Mucosa of rectum (tissue), 2 donors: ENCODE measurements at regions not wholly inside any gene's neighbourhood (a gene's known extent, or its start where the extent isn't known, plus 50 kb on each side); places are given as distances from the start of the nearest gene placed in this dataset.
"Not testable (repeated sequence)": the region's sequence is repeated elsewhere in the genome, so short reads cannot be mapped to it uniquely, and the experiment has no call there.

ENCODE experiments used
- H3K27ac ChIP-seq, 2 donors: one replicate each; pipeline ENCODE4 v1.7.0; 2013; ENCODE audit warnings: inconsistent platforms in 2 of 2, low read depth in 2 of 2, low read length in 2 of 2
- H3K27me3 ChIP-seq, 2 donors: one replicate each; pipeline ENCODE4 v1.7.0; 2013; ENCODE audit warnings: low read length in 2 of 2; ENCODE audit not compliant: control insufficient read depth in 2 of 2, insufficient read depth in 2 of 2
- H3K36me3 ChIP-seq, 2 donors: one replicate each; pipeline ENCODE4 v1.7.0; 2013; ENCODE audit warnings: low read length in 2 of 2; ENCODE audit not compliant: control insufficient read depth in 2 of 2, insufficient read depth in 2 of 2
- H3K4me1 ChIP-seq, 2 donors: one replicate each; pipeline ENCODE4 v1.7.0; 2013; ENCODE audit warnings: low read length in 2 of 2, mild to moderate bottlenecking in 1 of 2; ENCODE audit not compliant: control insufficient read depth in 2 of 2, insufficient read depth in 2 of 2
- H3K4me3 ChIP-seq, 2 donors: one replicate each; pipeline ENCODE4 v1.7.0; 2013; ENCODE audit warnings: low read length in 2 of 2
- H3K9ac ChIP-seq, 2 donors: one replicate each; pipeline ENCODE4 v1.7.0; 2013; ENCODE audit warnings: low read length in 2 of 2, low read depth in 1 of 2, mild to moderate bottlenecking in 1 of 2
- H3K9me3 ChIP-seq, 2 donors: one replicate each; pipeline ENCODE4 v1.7.0; 2013; ENCODE audit warnings: low read length in 2 of 2; ENCODE audit not compliant: control insufficient read depth in 2 of 2
- donor health status: healthy.
- donor health status: Normal muscosa, but diverticular disease.

DNA sequence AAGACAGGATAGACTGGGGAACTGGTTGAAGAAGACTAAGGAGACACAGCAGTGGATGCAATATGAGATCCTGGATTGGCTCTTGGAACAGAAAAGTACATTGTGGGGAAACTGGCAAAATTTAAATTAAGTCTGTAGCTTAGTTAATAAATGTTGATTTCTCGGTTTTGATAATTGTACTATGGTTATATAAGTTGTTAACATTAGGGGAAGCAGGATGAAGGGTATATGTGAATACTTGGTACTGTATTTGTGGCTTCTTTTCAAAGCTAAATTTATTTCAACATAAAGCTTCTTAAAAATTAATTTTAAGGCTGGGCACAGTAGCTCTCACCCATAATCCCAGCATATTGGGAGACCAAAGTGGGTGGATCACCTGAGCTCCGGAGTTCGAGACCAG lies 103.8 kb downstream of the TMEM17 start:
- H3K27me3 ChIP-seq: no peaks in the 10 kb centered on the region
- H3K4me1 ChIP-seq: no peaks in the 10 kb centered on the region
- H3K9ac ChIP-seq: no peak overlapping the region
- no peak overlapping the region for H3K4me3 ChIP-seq
- no peak overlapping the region for H3K27ac ChIP-seq
- no peaks in the 10 kb centered on the region for H3K9me3 ChIP-seq
- no peaks in the 10 kb centered on the region for H3K36me3 ChIP-seq

DNA sequence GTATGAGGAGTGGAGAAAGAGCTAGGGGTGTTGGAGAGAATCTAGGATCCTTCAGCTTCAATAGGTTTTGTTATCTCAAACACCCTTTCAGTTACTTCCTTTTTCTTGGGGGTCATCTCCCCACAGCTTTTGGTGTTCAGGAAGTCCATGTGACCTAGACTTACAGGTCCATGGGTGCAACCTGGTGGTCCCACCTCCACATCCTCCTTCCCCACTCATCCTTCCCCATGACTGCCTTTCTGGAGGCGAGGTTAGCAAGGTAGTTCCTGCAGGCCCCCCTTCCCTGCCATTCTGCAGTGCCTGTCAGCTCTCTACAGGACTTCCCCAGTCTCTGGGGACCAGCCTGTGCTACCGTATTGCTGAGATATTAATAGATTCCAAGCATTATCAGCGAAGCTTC lies 107.6 kb downstream of the TMEM17 start:
- no peaks in the 10 kb centered on the region for H3K36me3 ChIP-seq
- no peaks in the 10 kb centered on the region for H3K9me3 ChIP-seq
- H3K27me3 ChIP-seq: no peaks in the 10 kb centered on the region
- no peaks in the 10 kb centered on the region for H3K4me1 ChIP-seq
- no peak overlapping the region for H3K4me3 ChIP-seq
- no peak overlapping the region for H3K9ac ChIP-seq
- H3K27ac ChIP-seq: no peak overlapping the region

DNA sequence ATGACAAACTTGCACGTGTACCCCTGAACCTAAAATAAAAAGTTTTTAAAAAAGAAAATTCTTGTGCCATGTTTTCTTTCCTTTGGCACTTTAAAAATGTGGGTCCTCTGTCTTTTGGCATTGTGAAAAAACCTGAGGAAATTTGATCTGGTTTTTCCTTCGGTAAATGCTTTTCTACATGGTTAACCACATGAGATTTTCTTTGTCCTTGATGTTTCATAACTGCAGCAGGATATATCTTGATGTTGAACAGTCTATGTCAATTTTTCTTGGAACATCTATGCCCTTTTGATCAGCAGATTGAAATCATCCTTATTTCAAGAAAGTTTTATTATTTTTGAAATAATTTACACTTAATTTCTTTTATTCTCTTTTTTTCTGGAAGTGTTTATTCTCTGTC lies 109.1 kb downstream of the TMEM17 start:
- Histone ChIP-seq H3K27me3 (no peaks in the 10 kb centered on the region), H3K36me3 (no peaks in the 10 kb centered on the region), H3K9ac (no peak overlapping the region), H3K4me1 (no peaks in the 10 kb centered on the region), H3K4me3 (no peak overlapping the region), H3K27ac (no peak overlapping the region), H3K9me3 (no peaks in the 10 kb centered on the region)

DNA sequence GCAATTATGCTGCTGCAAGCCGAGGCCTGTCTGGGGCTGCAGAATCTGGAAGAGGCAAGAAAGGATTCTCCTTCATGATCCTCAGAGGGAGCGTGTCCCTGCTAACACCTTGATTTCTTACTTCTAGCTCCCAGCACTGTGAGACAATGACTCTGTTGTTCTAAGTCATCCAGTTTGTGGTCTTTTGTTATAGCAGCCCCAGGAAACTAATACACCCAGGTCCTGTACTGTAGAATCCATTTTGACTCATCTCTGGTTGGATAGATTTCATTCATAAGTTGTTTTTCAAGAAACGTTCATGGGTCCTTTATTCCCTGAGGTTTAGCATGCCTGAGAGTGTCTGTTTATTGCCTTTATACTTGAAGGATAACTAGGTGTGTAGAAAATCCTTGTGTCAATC lies 112.7 kb downstream of the TMEM17 start:
- Histone ChIP-seq H3K4me1 (no peaks in the 10 kb centered on the region), H3K4me3 (no peak overlapping the region), H3K27ac (no peak overlapping the region), H3K9ac (no peak overlapping the region), H3K9me3 (no peaks in the 10 kb centered on the region), H3K27me3 (no peaks in the 10 kb centered on the region), H3K36me3 (no peaks in the 10 kb centered on the region)

DNA sequence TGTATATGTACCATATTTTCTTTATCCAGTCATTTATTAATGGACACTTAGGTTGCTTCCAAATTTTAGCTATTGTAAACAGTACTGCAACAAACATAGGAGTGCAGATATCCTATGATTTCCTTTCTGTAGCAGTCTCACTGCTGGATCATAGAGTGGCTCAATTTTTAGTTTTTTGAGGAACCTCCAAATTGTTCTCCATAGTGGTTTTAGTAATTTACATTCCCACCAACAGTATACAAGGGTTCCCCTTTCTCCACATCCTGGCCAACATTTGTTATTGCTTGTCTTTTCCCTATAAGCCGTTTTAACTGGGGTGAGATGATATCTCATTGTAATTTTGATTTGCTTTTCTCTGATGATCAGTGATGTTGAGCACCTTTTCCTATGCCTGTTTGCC lies 114.3 kb downstream of the TMEM17 start:
- no peak overlapping the region for H3K9ac ChIP-seq

DNA sequence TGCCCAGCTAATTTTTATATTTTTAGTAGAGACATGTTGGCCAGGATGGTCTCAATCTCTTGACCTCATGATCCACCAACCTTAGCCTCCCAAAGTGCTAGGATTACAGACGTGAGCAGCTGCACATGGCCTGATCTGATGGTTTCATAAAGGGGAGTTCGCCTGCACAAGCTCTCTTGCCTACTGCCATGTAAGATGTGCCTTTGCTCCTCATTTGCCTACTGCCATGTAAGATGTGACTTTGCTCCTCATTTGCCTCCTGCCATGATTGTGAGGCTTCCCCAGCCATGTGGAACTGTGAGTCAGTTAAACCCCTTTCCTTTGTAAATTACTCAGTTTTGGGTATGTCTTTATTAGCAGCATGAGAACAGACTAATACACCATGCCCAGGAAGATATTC lies 119.6 kb downstream of the TMEM17 start:
- H3K9ac ChIP-seq, H3K36me3 ChIP-seq, H3K27me3 ChIP-seq, H3K4me3 ChIP-seq, H3K4me1 ChIP-seq, H3K9me3 ChIP-seq, H3K27ac ChIP-seq: not testable (repeated sequence)

More for the DNA sequence above, 114.3 kb downstream of the TMEM17 start:
- H3K9me3 ChIP-seq: no peaks in the 10 kb centered on the region
- H3K36me3 ChIP-seq: no peaks in the 10 kb centered on the region
- no peaks in the 10 kb centered on the region for H3K4me1 ChIP-seq
- no peaks in the 10 kb centered on the region for H3K27me3 ChIP-seq
- no peak overlapping the region for H3K27ac ChIP-seq
- no peak overlapping the region for H3K4me3 ChIP-seq

DNA sequence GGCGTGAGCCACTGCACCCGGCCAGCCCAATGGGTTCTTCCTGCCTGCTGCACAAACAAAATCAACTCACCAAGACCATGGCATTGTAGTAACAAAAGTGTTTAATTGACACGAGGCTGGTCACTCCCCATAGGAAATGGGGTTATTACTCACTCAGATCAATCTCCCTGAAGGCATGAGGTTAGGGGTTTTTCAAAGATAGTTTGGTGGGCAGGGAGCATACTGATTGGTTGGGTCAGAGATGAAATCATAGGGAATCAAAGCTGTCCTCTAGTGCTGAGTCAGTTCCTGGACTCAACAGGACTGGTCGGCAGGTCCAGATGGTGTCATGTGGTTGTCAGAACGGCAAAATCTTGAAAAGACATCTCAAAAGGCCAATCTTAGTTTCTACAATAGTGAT lies 122.1 kb downstream of the TMEM17 start:
- H3K36me3 ChIP-seq: no peaks in the 10 kb centered on the region
- no peaks in the 10 kb centered on the region for H3K9me3 ChIP-seq
- H3K4me3 ChIP-seq: no peak overlapping the region
- H3K9ac ChIP-seq: no peak overlapping the region
- no peak overlapping the region for H3K27ac ChIP-seq
- no peaks in the 10 kb centered on the region for H3K4me1 ChIP-seq
- H3K27me3 ChIP-seq: no peaks in the 10 kb centered on the region

DNA sequence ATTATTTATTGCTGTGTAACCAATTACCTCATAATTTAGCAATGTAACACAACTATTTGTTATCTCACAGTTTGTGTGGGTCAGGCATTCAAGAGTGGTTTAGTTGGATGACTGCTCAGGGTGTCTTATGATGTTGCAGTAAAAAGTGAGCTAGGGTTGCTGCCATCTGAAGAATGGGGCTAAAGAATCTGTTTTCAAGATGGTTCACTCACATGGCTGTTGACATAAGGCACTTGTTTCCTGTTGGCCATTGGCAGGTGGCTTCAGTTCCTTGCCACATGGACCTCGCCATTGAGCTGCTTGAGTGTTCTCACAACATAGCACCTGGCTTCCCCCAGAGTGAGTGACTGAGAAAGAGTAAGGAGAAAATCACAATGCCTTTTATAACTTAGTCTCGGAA lies 123.2 kb downstream of the TMEM17 start:
- Histone ChIP-seq H3K9ac (no peak overlapping the region), H3K27me3 (no peaks in the 10 kb centered on the region), H3K36me3 (no peaks in the 10 kb centered on the region), H3K9me3 (no peaks in the 10 kb centered on the region), H3K4me1 (no peaks in the 10 kb centered on the region), H3K4me3 (no peak overlapping the region), H3K27ac (no peak overlapping the region)

DNA sequence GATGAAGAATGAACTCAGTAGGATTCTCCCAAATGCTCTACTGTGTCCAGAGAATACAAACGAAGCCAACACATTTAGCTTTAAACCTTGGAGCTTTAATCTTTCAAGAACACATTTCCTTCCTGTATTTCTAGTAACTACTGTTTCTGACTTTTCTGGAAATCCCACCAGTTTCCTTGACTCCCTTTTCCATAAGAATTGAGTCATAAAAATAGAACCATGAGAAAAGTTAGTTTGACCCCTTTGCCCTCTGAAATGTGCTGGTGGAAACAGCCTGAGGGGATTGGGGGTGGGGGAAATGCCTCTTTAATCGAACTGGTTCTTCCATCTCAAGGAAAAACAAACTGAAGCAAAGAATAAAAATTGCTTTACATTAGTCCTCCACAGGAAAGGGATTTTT lies 123.9 kb downstream of the TMEM17 start:
- H3K9ac ChIP-seq: no peak overlapping the region
- no peaks in the 10 kb centered on the region for H3K27me3 ChIP-seq
- no peaks in the 10 kb centered on the region for H3K36me3 ChIP-seq
- no peaks in the 10 kb centered on the region for H3K4me1 ChIP-seq
- H3K4me3 ChIP-seq: no peak overlapping the region
- no peak overlapping the region for H3K27ac ChIP-seq
- no peaks in the 10 kb centered on the region for H3K9me3 ChIP-seq

DNA sequence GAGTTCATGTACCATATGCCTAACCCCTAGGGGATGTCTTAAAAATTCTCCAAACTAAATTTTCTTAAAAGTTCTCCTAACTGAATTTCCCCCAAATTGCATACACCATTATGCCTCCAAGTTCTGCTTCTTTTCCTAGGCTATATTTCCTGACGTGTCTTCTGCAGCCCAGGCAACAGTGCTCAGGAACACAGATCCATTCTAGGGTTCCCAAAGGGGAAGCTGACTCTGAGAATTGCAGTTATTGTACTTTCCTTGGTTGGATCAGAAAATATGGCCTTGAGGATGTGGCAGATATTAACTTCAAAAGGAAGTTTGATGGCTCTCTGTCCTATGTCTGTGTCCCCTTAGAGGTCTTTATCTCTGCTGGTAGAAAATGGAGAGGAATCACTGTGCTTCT lies 124.3 kb downstream of the TMEM17 start:
- H3K9me3 ChIP-seq: no peaks in the 10 kb centered on the region
- no peaks in the 10 kb centered on the region for H3K36me3 ChIP-seq
- H3K9ac ChIP-seq: no peak overlapping the region
- no peaks in the 10 kb centered on the region for H3K4me1 ChIP-seq
- no peak overlapping the region for H3K27ac ChIP-seq
- H3K4me3 ChIP-seq: no peak overlapping the region
- H3K27me3 ChIP-seq: no peaks in the 10 kb centered on the region

DNA sequence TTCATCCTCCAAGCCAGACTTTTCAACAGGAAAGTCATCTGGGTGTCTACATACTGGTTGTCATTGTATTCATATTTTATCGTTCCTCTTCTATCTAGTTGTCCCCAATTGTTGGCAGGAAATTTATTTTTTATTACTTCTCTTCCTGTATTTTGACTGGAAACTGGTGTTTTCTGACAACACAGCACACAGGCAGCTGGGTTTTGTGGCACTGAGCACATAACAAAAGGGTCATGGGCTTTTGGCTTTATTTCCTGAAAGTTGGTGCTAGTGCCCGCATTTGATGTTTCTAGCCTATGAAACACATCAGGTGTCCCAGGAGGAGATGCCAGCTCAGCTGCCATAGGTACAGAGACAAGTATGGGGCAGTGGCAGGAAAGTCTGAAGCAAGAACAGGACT lies 126.4 kb downstream of the TMEM17 start:
- Histone ChIP-seq H3K36me3 (no peaks in the 10 kb centered on the region), H3K4me3 (no peak overlapping the region), H3K27ac (no peak overlapping the region)

More for the DNA sequence above, 126.4 kb downstream of the TMEM17 start:
- no peaks in the 10 kb centered on the region for H3K9me3 ChIP-seq
- no peaks in the 10 kb centered on the region for H3K4me1 ChIP-seq
- no peaks in the 10 kb centered on the region for H3K27me3 ChIP-seq
- H3K9ac ChIP-seq: no peak overlapping the region
